Stimulated activated CD8-positive, alpha-beta memory T cell treated with anti-CD3 and anti-CD28 coated beads, Interleukin-2, amount 100 ng/mL, for 48 hours (primary cell): ENCODE measurements at regions not wholly inside any gene's neighbourhood (a gene's known extent, or its start where the extent isn't known, plus 50 kb on each side); places are given as distances from the start of the nearest gene placed in this dataset.

ENCODE experiments used
- DNase-seq, 2 donors: peaks; one replicate each; pipeline ENCODE4 v3.0.0-alpha.2; 2020; ENCODE audit warnings: low read depth in 2 of 2

- no peak for DNase-seq
Measured at GRCh38 chr1:5475572-5475971, 516.7 kb downstream of the NPHP4 start.

- no peak for DNase-seq
Measured at GRCh38 chr1:5473268-5473667, 519.0 kb downstream of the NPHP4 start.

- DNase-seq, result no peak
Measured at GRCh38 chr1:5466487-5466886, 525.7 kb downstream of the NPHP4 start.

GRCh38 chr1:5465281-5465711, 526.9 kb downstream of the NPHP4 start:
- DNase-seq, result no peak

- no peak for DNase-seq
Measured at GRCh38 chr1:5464366-5464765, 527.9 kb downstream of the NPHP4 start.

- no peak for DNase-seq
Measured at GRCh38 chr1:5460974-5461373, 531.3 kb downstream of the NPHP4 start.

GRCh38 chr1:5459839-5460610, 532.2 kb downstream of the NPHP4 start:
- DNase-seq, result no peak

- DNase-seq, result no peak
Measured at GRCh38 chr1:5458248-5458647, 534.0 kb downstream of the NPHP4 start.

- DNase-seq, result no peak
Measured at GRCh38 chr1:5456090-5456811, 536.0 kb downstream of the NPHP4 start.

- no peak for DNase-seq
Measured at GRCh38 chr1:5455651-5456050, 536.6 kb downstream of the NPHP4 start.

GRCh38 chr1:5455056-5455455, 537.2 kb downstream of the NPHP4 start:
- no peak for DNase-seq

GRCh38 chr1:5453347-5453746, 538.9 kb downstream of the NPHP4 start:
- DNase-seq, result no peak

- DNase-seq, result no peak
Measured at GRCh38 chr1:5451671-5452070, 540.6 kb downstream of the NPHP4 start.

GRCh38 chr1:5448486-5448885, 543.7 kb downstream of the NPHP4 start:
- no peak for DNase-seq

- DNase-seq, result no peak
Measured at GRCh38 chr1:5447503-5447960, 544.7 kb downstream of the NPHP4 start.

GRCh38 chr1:5444396-5444795, 547.8 kb downstream of the NPHP4 start:
- no peak for DNase-seq

- DNase-seq, result no peak
Measured at GRCh38 chr1:5436808-5437207, 555.4 kb downstream of the NPHP4 start.

- no peak for DNase-seq
Measured at GRCh38 chr1:5435414-5435813, 556.8 kb downstream of the NPHP4 start.

GRCh38 chr1:5432436-5432835, 559.8 kb downstream of the NPHP4 start:
- DNase-seq, result no peak

- no peak for DNase-seq
Measured at GRCh38 chr1:5430911-5431697, 561.1 kb downstream of the NPHP4 start.

GRCh38 chr1:5430136-5430535, 562.1 kb downstream of the NPHP4 start:
- no peak for DNase-seq

- no peak for DNase-seq
Measured at GRCh38 chr1:5428351-5428750, 563.9 kb downstream of the NPHP4 start.
